ENCODE measurements at regions not wholly inside any gene's neighbourhood (a gene's known extent, or its start where the extent isn't known, plus 50 kb on each side); places are given as distances from the start of the nearest gene placed in this dataset.

DNA sequence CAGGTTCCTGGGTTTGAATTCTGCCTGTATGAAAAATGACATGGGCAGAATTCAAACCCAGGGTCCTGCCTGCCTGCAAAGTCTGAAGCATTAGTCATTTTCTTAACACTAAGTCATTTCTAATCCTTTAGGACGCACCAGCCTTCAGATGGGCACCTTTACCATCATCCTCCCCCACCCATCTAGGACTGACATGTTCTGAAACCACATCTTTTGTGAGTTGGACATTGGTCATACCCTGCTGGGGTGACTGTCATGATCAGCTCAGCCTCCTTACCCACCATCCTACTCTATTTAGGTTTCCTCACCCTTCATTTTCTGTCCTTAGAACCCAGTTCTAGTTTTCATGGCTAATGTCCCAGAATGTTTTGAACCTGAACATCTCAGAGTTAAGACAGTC, 104.9 kb downstream of the TRIB2 start:
- TF ChIP-seq, protein P1, sequence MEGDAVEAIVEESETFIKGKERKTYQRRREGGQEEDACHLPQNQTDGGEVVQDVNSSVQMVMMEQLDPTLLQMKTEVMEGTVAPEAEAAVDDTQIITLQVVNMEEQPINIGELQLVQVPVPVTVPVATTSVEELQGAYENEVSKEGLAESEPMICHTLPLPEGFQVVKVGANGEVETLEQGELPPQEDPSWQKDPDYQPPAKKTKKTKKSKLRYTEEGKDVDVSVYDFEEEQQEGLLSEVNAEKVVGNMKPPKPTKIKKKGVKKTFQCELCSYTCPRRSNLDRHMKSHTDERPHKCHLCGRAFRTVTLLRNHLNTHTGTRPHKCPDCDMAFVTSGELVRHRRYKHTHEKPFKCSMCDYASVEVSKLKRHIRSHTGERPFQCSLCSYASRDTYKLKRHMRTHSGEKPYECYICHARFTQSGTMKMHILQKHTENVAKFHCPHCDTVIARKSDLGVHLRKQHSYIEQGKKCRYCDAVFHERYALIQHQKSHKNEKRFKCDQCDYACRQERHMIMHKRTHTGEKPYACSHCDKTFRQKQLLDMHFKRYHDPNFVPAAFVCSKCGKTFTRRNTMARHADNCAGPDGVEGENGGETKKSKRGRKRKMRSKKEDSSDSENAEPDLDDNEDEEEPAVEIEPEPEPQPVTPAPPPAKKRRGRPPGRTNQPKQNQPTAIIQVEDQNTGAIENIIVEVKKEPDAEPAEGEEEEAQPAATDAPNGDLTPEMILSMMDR (IDR thresholded peaks at IDR 0.05): no peak
- TF ChIP-seq EZH2 (IDR thresholded peaks at IDR 0.05): no peak
